H1 (cell line): ENCODE measurements at regions not wholly inside any gene's neighbourhood (a gene's known extent, or its start where the extent isn't known, plus 50 kb on each side); places are given as distances from the start of the nearest gene placed in this dataset.

ENCODE experiments used
- CTCF ChIA-PET: fragments of 300-600 bp; sonication (Branson Sonifier 250); formaldehyde crosslinking; loops from one replicate; lab custom pipeline; 2021; ENCODE audit not compliant: partially characterized antibody; lab: Charles Lee
- POLR2A ChIA-PET: fragments of 300-600 bp; sonication (Branson Sonifier 250); formaldehyde crosslinking; loops from one replicate; lab custom pipeline; 2021; ENCODE audit warnings: inconsistent platforms; ENCODE audit not compliant: partially characterized antibody; lab: Charles Lee
- DNase-seq, 2 experiments: peaks; one replicate each; pipeline versions ENCODE4 v3.0.0 to v3.0.0-alpha.2; 2010 to 2022; ENCODE audit warnings: low spot score in 2 of 2, low read depth in 1 of 2, mixed read lengths in 1 of 2
- FAIRE-seq: peaks from 2 replicates; lab custom pipeline; 2011; peaks lifted over from hg19 to GRCh38; lab: Jason Lieb, UNC
- H2AFZ ChIP-seq: 2 replicates; pipeline ENCODE4 v1.8.1; 2012; ENCODE audit warnings: low read length, inconsistent platforms
- H2AK5ac ChIP-seq: 2 replicates; pipeline ENCODE4 v1.6.1; 2013; ENCODE audit warnings: low read depth, low read length
- H2BK120ac ChIP-seq: replicated peaks from 2 replicates; pipeline ENCODE3; 2013; ENCODE audit warnings: low read depth, low read length, inconsistent platforms
- H2BK12ac ChIP-seq: 2 replicates; pipeline ENCODE4 v1.6.1; 2013; ENCODE audit warnings: low read depth, low read length
- H2BK15ac ChIP-seq: 2 replicates; pipeline ENCODE4 v1.6.1; 2013; ENCODE audit warnings: low read length
- H2BK20ac ChIP-seq: 2 replicates; pipeline ENCODE4 v1.6.1; 2013; ENCODE audit warnings: low read length
- H2BK5ac ChIP-seq: 2 replicates; pipeline ENCODE4 v1.6.1; 2013; ENCODE audit warnings: low read depth, low read length
- H3K14ac ChIP-seq: 2 replicates; pipeline ENCODE4 v1.6.1; 2013; ENCODE audit warnings: inconsistent platforms; ENCODE audit not compliant: insufficient read length
- H3K18ac ChIP-seq: 2 replicates; pipeline ENCODE4 v1.6.1; 2013; ENCODE audit warnings: low read length; ENCODE audit errors: extremely low read depth
- H3K23ac ChIP-seq: 2 replicates; pipeline ENCODE4 v1.6.1; 2013; ENCODE audit warnings: inconsistent platforms; ENCODE audit not compliant: insufficient read length
- H3K23me2 ChIP-seq: 2 replicates; pipeline ENCODE4 v1.6.1; 2013; ENCODE audit warnings: low read depth, low read length
- H3K27ac ChIP-seq: 2 replicates; pipeline ENCODE4 v1.6.1; 2011; ENCODE audit warnings: low read depth, low read length, inconsistent platforms
- H3K27me3 ChIP-seq, 4 experiments: replicated peaks in 1 of 4; 1 replicate in 1 of 4; 2 replicates in 3 of 4; pipeline versions ENCODE4 v1.6.1 to v1.8.1; 2011 to 2013; ENCODE audit warnings: low read length in 3 of 4, mild to moderate bottlenecking in 3 of 4, inconsistent platforms in 2 of 4, mixed read lengths in 2 of 4, moderate library complexity in 1 of 4; ENCODE audit not compliant: control insufficient read depth in 3 of 4, insufficient read depth in 3 of 4; ENCODE audit errors: extremely low read depth in 1 of 4
- H3K36me3 ChIP-seq, 4 experiments: 2 replicates each; pipeline versions ENCODE4 v1.6.1 to v1.8.1; 2011 to 2013; ENCODE audit warnings: mild to moderate bottlenecking in 4 of 4, low read length in 3 of 4, moderate library complexity in 2 of 4, control low read depth in 1 of 4, inconsistent platforms in 1 of 4; ENCODE audit not compliant: insufficient read depth in 4 of 4, control insufficient read depth in 2 of 4
- H3K4ac ChIP-seq: replicated peaks from 2 replicates; pipeline ENCODE3; 2013; ENCODE audit warnings: low read length, low read depth, mixed read lengths, inconsistent platforms; ENCODE audit not compliant: insufficient read length
- H3K4me1 ChIP-seq, 4 experiments: replicated peaks in 1 of 4; 1 replicate in 1 of 4; 2 replicates in 3 of 4; pipeline versions ENCODE4 v1.6.1 to v1.8.1; 2011 to 2013; ENCODE audit warnings: low read length in 3 of 4, inconsistent platforms in 2 of 4, mixed read lengths in 1 of 4; ENCODE audit not compliant: insufficient read depth in 4 of 4, control insufficient read depth in 3 of 4
- H3K4me2 ChIP-seq, 2 experiments: 2 replicates each; pipeline versions ENCODE4 v1.6.1 to v1.8.1; 2011 to 2013; ENCODE audit warnings: low read depth in 2 of 2, low read length in 2 of 2, control low read depth in 1 of 2, inconsistent platforms in 1 of 2, mild to moderate bottlenecking in 1 of 2; ENCODE audit not compliant: insufficient read depth in 1 of 2
- H3K4me3 ChIP-seq, 4 experiments: fragments of 200-600, 300-600 bp in 1 of 4; sonication (generic), shearing (Covaris generic), sonication (Bioruptor Twin) in 1 of 4; 2 replicates each; pipeline versions ENCODE4 v1.5.1 to v1.8.1; 2011 to 2016; ENCODE audit warnings: low read length in 4 of 4, low read depth in 3 of 4, control low read depth in 2 of 4, inconsistent platforms in 2 of 4, mild to moderate bottlenecking in 2 of 4, mixed read lengths in 1 of 4, moderate library complexity in 1 of 4; ENCODE audit not compliant: insufficient read depth in 2 of 4; ENCODE audit errors: extremely low read depth in 1 of 4
- H3K56ac ChIP-seq: replicated peaks from 2 replicates; pipeline ENCODE3; 2013; ENCODE audit warnings: low read depth, mild to moderate bottlenecking, mixed read lengths, low read length, inconsistent platforms; ENCODE audit not compliant: insufficient read length
- H3K79me1 ChIP-seq: 2 replicates; pipeline ENCODE4 v1.6.1; 2013; ENCODE audit warnings: low read depth, low read length, control low read depth
- H3K79me2 ChIP-seq, 2 experiments: 2 replicates each; pipeline versions ENCODE4 v1.6.1 to v1.8.1; 2012 to 2013; ENCODE audit warnings: low read length in 2 of 2, mild to moderate bottlenecking in 2 of 2, inconsistent platforms in 1 of 2; ENCODE audit not compliant: insufficient read depth in 2 of 2, control insufficient read depth in 1 of 2
- H3K9ac ChIP-seq, 4 experiments: replicated peaks in 1 of 4; 1 replicate in 1 of 4; 2 replicates in 3 of 4; pipeline versions ENCODE4 v1.6.1 to v1.8.1; 2011 to 2013; ENCODE audit warnings: low read depth in 3 of 4, low read length in 3 of 4, control low read depth in 2 of 4, mild to moderate bottlenecking in 2 of 4, moderate library complexity in 2 of 4, inconsistent platforms in 1 of 4; ENCODE audit errors: extremely low read depth in 1 of 4
- H3K9me3 ChIP-seq, 2 experiments: 2 replicates each; pipeline versions ENCODE4 v1.6.1 to v1.8.1; 2012 to 2013; ENCODE audit warnings: mild to moderate bottlenecking in 2 of 2, moderate library complexity in 2 of 2, control low read depth in 1 of 2, inconsistent platforms in 1 of 2, low read depth in 1 of 2, low read length in 1 of 2, mixed read lengths in 1 of 2; ENCODE audit not compliant: insufficient read depth in 2 of 2
- H4K20me1 ChIP-seq, 2 experiments: replicated peaks in 1 of 2; 2 replicates each; pipeline versions ENCODE3 to v1.8.1; 2011 to 2013; ENCODE audit warnings: inconsistent platforms in 2 of 2, low read length in 2 of 2, mild to moderate bottlenecking in 1 of 2; ENCODE audit not compliant: insufficient read depth in 2 of 2, control insufficient read depth in 1 of 2
- H4K5ac ChIP-seq: 2 replicates; pipeline ENCODE4 v1.6.1; 2013; ENCODE audit warnings: low read length, low read depth, mixed read lengths, inconsistent platforms; ENCODE audit not compliant: insufficient read length
- H4K8ac ChIP-seq: 2 replicates; pipeline ENCODE4 v1.8.0; 2013; ENCODE audit warnings: mild to moderate bottlenecking, moderate library complexity, low read length, inconsistent platforms; ENCODE audit not compliant: insufficient read depth; ENCODE audit errors: extremely low read depth
- H4K91ac ChIP-seq: replicated peaks from 2 replicates; pipeline ENCODE3; 2013; ENCODE audit warnings: low read length, mixed read lengths, inconsistent platforms; ENCODE audit not compliant: insufficient read length
- CEBPB ChIP-seq: IDR thresholded peaks from 2 replicates; pipeline ENCODE4 v1.6.1; 2012; ENCODE audit warnings: low read depth, low read length
- CHD1 ChIP-seq: IDR thresholded peaks from 2 replicates; pipeline ENCODE4 v1.6.1; 2012; ENCODE audit warnings: low read depth, low read length, improper control_type of control experiment
- CTCF ChIP-seq, 3 experiments: IDR thresholded peaks; 1 replicate in 2 of 3; 2 replicates in 1 of 3; pipeline versions ENCODE4 v1.5.1 to v1.6.1; 2011; ENCODE audit warnings: low read length in 3 of 3, mild to moderate bottlenecking in 3 of 3, inconsistent platforms in 2 of 3, low read depth in 1 of 3, moderate library complexity in 1 of 3; ENCODE audit not compliant: insufficient read depth in 1 of 3; ENCODE audit errors: control extremely low read depth in 1 of 3
- EP300 ChIP-seq, 2 experiments: IDR thresholded peaks; 1 replicate in 1 of 2; 2 replicates in 1 of 2; pipeline ENCODE4 v1.6.1; 2011 to 2012; ENCODE audit warnings: low read depth in 2 of 2, low read length in 2 of 2, mild to moderate bottlenecking in 2 of 2, borderline replicate concordance in 1 of 2, inconsistent platforms in 1 of 2, moderate library complexity in 1 of 2
- MAX ChIP-seq: IDR thresholded peaks from 2 replicates; pipeline ENCODE4 v1.6.1; 2012; ENCODE audit warnings: inconsistent platforms
- NANOG ChIP-seq: IDR thresholded peaks from 2 replicates; pipeline ENCODE4 v1.6.1; 2011; ENCODE audit warnings: low read length, low read depth, mild to moderate bottlenecking, inconsistent platforms; ENCODE audit not compliant: insufficient read depth, poor library complexity, severe bottlenecking
- NRF1 ChIP-seq: IDR thresholded peaks from 2 replicates; pipeline ENCODE4 v1.6.1; 2011; ENCODE audit warnings: mild to moderate bottlenecking, low read depth, low read length, improper control_type of control experiment
- SIN3A ChIP-seq, 2 experiments: IDR thresholded peaks in 1 of 2; conservative IDR thresholded peaks in 1 of 2; 2 replicates each; pipeline ENCODE4 v1.6.1; 2011 to 2012; ENCODE audit warnings: low read length in 2 of 2, improper control_type of control experiment in 1 of 2, low read depth in 1 of 2, mild to moderate bottlenecking in 1 of 2
- SIRT6 ChIP-seq: IDR thresholded peaks from one replicate; pipeline ENCODE4 v1.7.1; 2012; ENCODE audit warnings: low read length, inconsistent platforms
- SP1 ChIP-seq: IDR thresholded peaks from 2 replicates; pipeline ENCODE4 v1.6.1; 2011; ENCODE audit warnings: low read depth, low read length
- SP4 ChIP-seq: IDR thresholded peaks from 2 replicates; pipeline ENCODE4 v1.6.1; 2012; ENCODE audit warnings: low read length, inconsistent platforms
- TCF12 ChIP-seq: IDR thresholded peaks from 2 replicates; pipeline ENCODE4 v1.6.1; 2011; ENCODE audit warnings: low read depth, mild to moderate bottlenecking, low read length
- WGBS, 2 experiments: shearing (Covaris generic) in 1 of 2; methylation state at CpG; one replicate each; pipeline versions ENCODE4 v1.1.6 to v1.1.7; 2013 to 2015; ENCODE audit warnings: low lambda C conversion rate in 2 of 2, mixed read lengths in 2 of 2, inconsistent platforms in 1 of 2, low coverage in 1 of 2, missing lambda C conversion rate in 1 of 2; ENCODE audit not compliant: insufficient replicate concordance in 2 of 2, insufficient coverage in 1 of 2, insufficient read length in 1 of 2; ENCODE audit errors: extremely low coverage in 1 of 2, missing lambda C conversion rate in 1 of 2; 5-methylcytosine and 5-hydroxymethylcytosine counted together

DNA sequence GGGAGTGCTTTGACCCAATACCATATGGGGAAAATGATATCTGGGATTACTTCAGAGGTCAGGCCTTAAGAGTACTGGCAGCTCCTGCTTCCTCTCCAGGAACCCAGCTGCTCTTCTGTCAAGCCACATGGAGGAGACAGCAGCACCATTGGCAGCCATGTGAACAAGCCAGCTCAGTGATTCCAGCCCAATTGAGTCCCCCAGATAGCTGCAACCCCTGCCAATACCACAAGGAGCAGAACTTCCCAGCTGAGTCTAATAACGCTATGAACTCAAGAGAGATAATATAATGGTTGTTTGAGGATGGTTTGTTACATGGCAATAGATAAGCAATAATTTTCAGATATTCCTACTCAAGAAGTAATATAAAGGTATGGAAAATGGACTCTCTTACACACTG lies 126.8 kb upstream of the CPNE4 start:
- WGBS, 2 experiments: 90% methylated on average over 1 of the region's 1 CpG; no CpG with 5 or more reads in 1 of the 2 experiments
- H3K27me3 ChIP-seq: no peaks in the 10 kb centered on the region
- H2BK12ac ChIP-seq: no peak overlapping the region
- H3K23me2 ChIP-seq: peaks cover 2% of the 10 kb centered on the region; the same call in 1 of the 2 replicates
- no peak overlapping the region for H3K4ac ChIP-seq
- H2AK5ac ChIP-seq: no peak overlapping the region
- H2BK5ac ChIP-seq: no peak overlapping the region
- H2BK20ac ChIP-seq: no peak overlapping the region
- H3K56ac ChIP-seq: no peak overlapping the region
- no peak overlapping the region for H4K91ac ChIP-seq
- no peak overlapping the region for H4K5ac ChIP-seq
- no peak overlapping the region for H2BK120ac ChIP-seq
- H3K4me2 ChIP-seq: no peak overlapping the region
- H3K23ac ChIP-seq: no peak overlapping the region
- no peak overlapping the region for H3K4me3 ChIP-seq
- no peak overlapping the region for H3K14ac ChIP-seq
- no peaks in the 10 kb centered on the region for H3K79me2 ChIP-seq
- FAIRE-seq: peak; percentile 48
- H2BK15ac ChIP-seq: no peak overlapping the region
- peak in 1 of 2 experiments; percentile 7 for DNase-seq
- H3K18ac ChIP-seq: no peak overlapping the region
- H3K9ac ChIP-seq: no peak overlapping the region
- H3K79me1 ChIP-seq: no peaks in the 10 kb centered on the region
- CTCF ChIA-PET: interaction anchor here (0.6 to 2.7 kb wide), 20 partner anchors 9 to 1134 kb away, joined by 3 to 10 read pairs (median 4); no protein-coding TSS in a partner anchor
- H4K20me1 ChIP-seq: no peaks in the 10 kb centered on the region
- no peaks in the 10 kb centered on the region for H3K4me1 ChIP-seq
- no peaks in the 10 kb centered on the region for H3K36me3 ChIP-seq
- no peak overlapping the region for H2AFZ ChIP-seq
- H3K27ac ChIP-seq: no peak overlapping the region
- POLR2A ChIA-PET: no interaction called here
- no peak overlapping the region for H4K8ac ChIP-seq
- H3K9me3 ChIP-seq: no peaks in the 10 kb centered on the region; a peak in 1 of 4 replicates
- no peak for TF ChIP-seq CHD1
- peak in 2 of 3 experiments; percentile 28 to 50; a peak in 3 of 4 replicates for TF ChIP-seq CTCF (IDR thresholded peaks at IDR 0.05; ENCODE audit: control extremely low read depth in 1 of 3, insufficient read depth in 1 of 3, low read depth in 1 of 3, low read length in 3 of 3)
- no peak for TF ChIP-seq EP300 (IDR thresholded peaks at IDR 0.05; ENCODE audit: borderline replicate concordance in 1 of 2, low read depth in 2 of 2, low read length in 2 of 2)
- peak; percentile 70 for TF ChIP-seq MAX
- TF ChIP-seq TCF12: no peak
- TF ChIP-seq SP1: no peak
- TF ChIP-seq NRF1: no peak
- TF ChIP-seq CEBPB: no peak
- TF ChIP-seq SIN3A (conservative IDR thresholded peaks at IDR 0.05 in 1 of 2, IDR thresholded peaks at IDR 0.05 in 1 of 2; ENCODE audit: low read depth in 1 of 2, low read length in 2 of 2): 0 out of 4 replicates have a peak, but pooled peaks of 1 of the 2 experiments have one; percentile 38
- no peak for TF ChIP-seq NANOG
- TF ChIP-seq SIRT6: no peak
- TF ChIP-seq SP4: no peak
